ENCODE measurements at regions not wholly inside any gene's neighbourhood (a gene's known extent, or its start where the extent isn't known, plus 50 kb on each side); places are given as distances from the start of the nearest gene placed in this dataset.

- TF ChIP-seq CTCF (conservative IDR thresholded peaks at IDR 0.05; ENCODE audit: low read depth, low read length) (no peak), EZH2 (IDR thresholded peaks at IDR 0.05; ENCODE audit: borderline replicate concordance, low read depth, low read length, poor library complexity, severe bottlenecking) (no peak)
These were observed 1045.8 kb upstream of the CNTN5 start for GRCh38 chr11:97974798-97975498.

Data from A673 (cell line).